Natural killer cell treated with Interleukin-12 subunit alpha and Interleukin-12 subunit beta and Interleukin-15 and Interleukin-18, amount 100 ng/mL, for 72 hours (primary cell): ENCODE measurements at regions not wholly inside any gene's neighbourhood (a gene's known extent, or its start where the extent isn't known, plus 50 kb on each side); places are given as distances from the start of the nearest gene placed in this dataset.

Experiments
- ATAC-seq, 2 donors: fragments of 150-1000 bp; cut with Tn5 transposase in 1 of 2; sonication (Bioruptor Pico), chemical (Tn5 transposase) in 1 of 2; 2 replicates each; pipeline ENCODE4 v1.10.0; 2021
- DNase-seq: peaks from one replicate; pipeline ENCODE4 v3.0.0; 2022; ENCODE audit warnings: low spot score
- H3K27ac Mint-ChIP-seq, 2 donors: 1 replicate in 1 of 2; 2 replicates in 1 of 2; pipeline ENCODE4 v1.8.0; 2022; ENCODE audit warnings: mixed read lengths in 2 of 2, mild to moderate bottlenecking in 1 of 2, moderate library complexity in 1 of 2
- H3K27me3 Mint-ChIP-seq, 2 donors: 1 replicate in 1 of 2; 2 replicates in 1 of 2; pipeline ENCODE4 v1.8.0; 2022; ENCODE audit warnings: mixed read lengths in 2 of 2
- H3K36me3 Mint-ChIP-seq: one replicate; pipeline ENCODE4 v1.8.0; 2022; ENCODE audit warnings: mixed read lengths
- H3K4me1 Mint-ChIP-seq, 2 donors: 1 replicate in 1 of 2; 2 replicates in 1 of 2; pipeline ENCODE4 v1.8.0; 2022; ENCODE audit warnings: low read depth in 2 of 2, mixed read lengths in 2 of 2, mild to moderate bottlenecking in 1 of 2
- H3K4me3 Mint-ChIP-seq: one replicate; pipeline ENCODE4 v1.8.0; 2022; ENCODE audit warnings: mixed read lengths
- H3K9me3 Mint-ChIP-seq: 2 replicates; pipeline ENCODE4 v1.8.0; 2022; ENCODE audit warnings: mixed read lengths

DNA sequence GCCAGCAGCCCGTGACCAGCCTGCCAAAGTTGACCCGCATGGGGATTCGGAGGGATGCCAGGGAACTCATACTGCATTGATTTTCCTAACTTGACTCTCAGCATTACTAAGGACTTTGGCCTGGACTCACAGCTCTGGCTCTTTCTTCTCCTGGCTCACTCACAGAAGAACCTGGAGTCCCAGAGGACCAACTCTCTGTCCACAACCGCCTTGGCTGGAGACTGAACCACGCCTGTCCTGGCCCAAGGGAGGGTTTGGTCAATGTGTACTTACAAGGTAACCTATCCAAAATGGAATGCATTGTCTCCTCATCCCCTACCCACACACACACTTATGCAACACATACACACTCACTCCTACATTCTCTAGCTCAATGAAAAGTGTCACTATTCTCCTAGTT is 135.6 kb upstream of the KLHL29 start:
- ATAC-seq (no peak), DNase-seq (no peak)
- Mint-ChIP-seq H3K4me1 (no peaks in the 10 kb centered on the region), H3K27me3 (peaks cover 9 to 23% of the 10 kb centered on the region in 2 donors), H3K4me3 (no peak overlapping the region), H3K27ac (no peak overlapping the region), H3K9me3 (no peaks in the 10 kb centered on the region), H3K36me3 (no peaks in the 10 kb centered on the region)

DNA sequence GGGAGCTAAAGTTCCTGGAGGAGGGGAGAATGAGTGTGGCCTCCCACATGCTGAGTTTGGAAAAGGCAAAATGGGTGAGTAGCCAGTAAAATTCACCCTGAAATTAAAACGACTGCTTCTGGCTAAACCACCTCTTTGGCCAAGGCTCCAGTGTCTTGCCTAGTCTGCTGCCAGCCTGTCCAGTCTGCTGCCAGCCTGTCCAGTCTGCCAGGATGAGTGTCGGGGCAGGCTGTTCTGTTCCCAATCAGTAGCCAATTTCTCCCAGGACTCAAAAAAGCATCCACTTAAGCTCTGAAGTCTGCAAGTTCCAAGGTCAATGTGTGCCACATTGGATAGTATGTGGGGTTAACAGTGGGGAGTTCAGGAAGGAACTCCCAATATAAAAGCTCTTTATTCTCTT is 134.6 kb upstream of the KLHL29 start:
- no peak for ATAC-seq
- no peak for DNase-seq
- Mint-ChIP-seq H3K27ac (no peak overlapping the region), H3K4me1 (no peaks in the 10 kb centered on the region), H3K4me3 (no peak overlapping the region), H3K27me3 (peaks cover 9 to 24% of the 10 kb centered on the region in 2 donors), H3K36me3 (no peaks in the 10 kb centered on the region), H3K9me3 (no peaks in the 10 kb centered on the region)

DNA sequence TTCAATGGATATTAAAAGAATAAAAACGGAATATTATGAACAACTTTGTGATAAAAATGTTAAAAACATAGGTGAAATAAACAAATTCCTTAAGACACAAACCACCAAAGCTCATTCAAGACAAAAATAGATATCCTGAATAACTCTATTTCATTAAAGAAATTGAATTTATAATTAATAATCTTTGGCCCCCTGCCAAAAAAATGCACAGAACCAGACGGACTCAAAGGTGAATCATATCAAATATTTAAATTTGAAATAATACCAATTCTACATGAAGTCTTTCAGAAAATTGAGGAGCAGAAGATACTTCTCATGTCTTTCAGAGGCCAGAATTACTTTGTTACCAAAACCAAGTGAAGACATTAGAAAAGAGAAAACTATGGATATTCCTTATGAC is 128.3 kb upstream of the KLHL29 start:
- no peaks in the 10 kb centered on the region for H3K9me3 Mint-ChIP-seq
- H3K4me1 Mint-ChIP-seq: no peaks in the 10 kb centered on the region
- ATAC-seq (no peak), DNase-seq (no peak)
- peaks cover 5 to 21% of the 10 kb centered on the region in 2 donors for H3K27me3 Mint-ChIP-seq
- no peaks in the 10 kb centered on the region for H3K36me3 Mint-ChIP-seq
- H3K27ac Mint-ChIP-seq: no peak overlapping the region
- H3K4me3 Mint-ChIP-seq: no peak overlapping the region

DNA sequence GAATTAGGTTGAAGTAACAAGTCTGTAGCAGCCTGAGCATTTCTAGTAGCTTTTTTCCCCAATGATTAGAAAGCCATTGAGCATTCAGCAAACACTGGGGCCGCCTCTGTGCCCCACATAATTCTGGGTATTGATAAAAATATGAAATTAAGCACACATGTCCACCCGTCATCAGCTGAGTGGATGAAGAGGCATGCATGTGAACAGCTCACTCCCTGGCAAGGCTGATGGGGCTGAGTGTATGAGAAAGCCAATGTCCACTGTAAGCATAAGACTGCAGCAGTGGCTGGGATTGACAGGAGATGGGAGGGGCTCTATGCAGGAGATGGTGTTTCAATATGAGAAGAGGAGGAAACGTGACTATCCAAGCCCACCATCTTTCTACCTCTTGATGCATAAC is 124.4 kb upstream of the KLHL29 start:
- ATAC-seq: no peak
- H3K36me3 Mint-ChIP-seq: no peaks in the 10 kb centered on the region
- no peak overlapping the region for H3K4me3 Mint-ChIP-seq

DNA sequence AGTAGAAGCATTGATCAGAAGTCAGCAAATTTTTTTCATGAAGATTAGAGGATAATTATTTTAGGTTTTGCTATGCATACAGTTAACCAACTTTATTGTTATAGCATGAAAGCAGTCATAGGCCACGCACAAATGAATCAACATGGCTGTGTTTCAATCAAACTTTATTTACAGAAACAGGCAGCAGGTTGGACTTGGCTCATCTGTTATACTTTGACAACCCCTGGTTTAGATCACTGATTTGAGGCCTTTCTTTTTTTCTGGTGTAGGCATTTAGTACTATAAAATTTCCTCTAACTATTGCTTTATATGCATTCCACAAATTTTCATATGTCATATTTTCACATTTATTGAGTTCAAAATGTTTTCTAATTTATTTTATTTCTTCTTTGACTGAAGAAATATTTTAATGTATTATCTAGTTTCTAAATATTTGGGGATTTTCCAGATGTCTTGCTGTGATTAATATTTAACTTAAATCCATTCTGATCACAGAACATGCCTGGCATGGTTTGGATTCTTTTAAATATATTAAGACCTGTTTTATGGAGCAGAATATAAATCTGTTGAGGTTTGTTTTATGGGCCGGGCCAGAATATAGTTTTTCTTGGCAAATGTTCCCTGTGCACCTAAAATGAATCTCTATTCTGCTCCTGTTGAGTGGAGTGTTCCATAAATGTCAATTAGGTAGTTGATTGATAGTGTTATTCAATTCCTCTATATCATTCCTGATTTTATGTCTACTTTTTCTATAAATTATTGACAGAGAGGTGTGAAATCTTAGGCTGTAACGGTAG is 116.3 kb upstream of the KLHL29 start:
- ATAC-seq (no peak), DNase-seq (no peak)
- H3K27me3 Mint-ChIP-seq: peaks cover 10 to 18% of the 10 kb centered on the region in 2 donors
- no peaks in the 10 kb centered on the region for H3K9me3 Mint-ChIP-seq
- H3K27ac Mint-ChIP-seq: no peak overlapping the region
- no peaks in the 10 kb centered on the region for H3K36me3 Mint-ChIP-seq
- H3K4me3 Mint-ChIP-seq: no peak overlapping the region
- no peaks in the 10 kb centered on the region for H3K4me1 Mint-ChIP-seq

More for the DNA sequence above, 124.4 kb upstream of the KLHL29 start:
- H3K27me3 Mint-ChIP-seq: peaks cover 8 to 13% of the 10 kb centered on the region in 2 donors
- H3K27ac Mint-ChIP-seq: no peak overlapping the region
- no peaks in the 10 kb centered on the region for H3K9me3 Mint-ChIP-seq
- DNase-seq: no peak
- H3K4me1 Mint-ChIP-seq: no peaks in the 10 kb centered on the region

DNA sequence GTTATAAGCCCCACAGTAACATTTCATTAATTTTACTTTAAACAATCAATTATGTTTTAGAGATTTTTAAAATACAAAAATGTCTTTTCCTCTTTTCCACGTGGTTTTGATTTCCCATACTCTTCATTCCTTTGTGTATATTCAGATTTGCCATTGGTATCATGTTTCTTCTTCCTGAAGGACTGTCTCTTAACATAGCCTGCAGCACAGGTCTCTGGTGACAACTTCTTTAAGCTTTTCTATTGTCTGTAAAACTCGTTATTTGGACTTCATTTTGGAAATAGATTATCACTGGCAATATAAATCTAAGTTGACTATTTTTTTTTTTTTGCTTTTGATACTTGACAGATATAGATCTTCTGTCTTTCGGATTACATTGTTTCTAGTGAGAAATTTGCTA is 115.2 kb upstream of the KLHL29 start:
- Mint-ChIP-seq H3K4me3 (no peak overlapping the region), H3K4me1 (no peaks in the 10 kb centered on the region), H3K27ac (no peak overlapping the region), H3K9me3 (no peaks in the 10 kb centered on the region), H3K36me3 (no peaks in the 10 kb centered on the region), H3K27me3 (peaks cover 10 to 18% of the 10 kb centered on the region in 2 donors)
- ATAC-seq (no peak), DNase-seq (no peak)

DNA sequence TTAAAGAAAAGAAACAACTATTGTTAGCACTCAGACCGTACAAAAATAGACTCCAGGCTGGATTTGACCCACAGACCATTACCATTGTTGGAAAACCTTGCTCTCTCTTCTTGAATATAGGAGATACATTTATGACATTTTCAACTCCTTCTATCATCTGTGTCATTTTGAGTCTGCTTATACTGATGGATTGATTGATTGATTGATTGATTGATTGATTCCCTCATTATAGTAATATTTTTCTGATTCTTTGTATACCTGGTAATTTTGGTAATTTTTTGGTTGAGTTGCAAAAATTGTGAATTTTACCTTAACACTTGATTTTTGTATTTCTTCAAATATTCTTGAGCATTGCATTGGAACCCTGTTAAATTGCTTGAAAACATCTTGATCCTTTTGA is 114.2 kb upstream of the KLHL29 start:
- no peak for DNase-seq
- no peaks in the 10 kb centered on the region for H3K9me3 Mint-ChIP-seq
- H3K27me3 Mint-ChIP-seq: peaks cover 10 to 12% of the 10 kb centered on the region in 2 donors
- no peak overlapping the region for H3K27ac Mint-ChIP-seq
- no peak overlapping the region for H3K4me3 Mint-ChIP-seq
- no peak for ATAC-seq
- no peaks in the 10 kb centered on the region for H3K36me3 Mint-ChIP-seq
- H3K4me1 Mint-ChIP-seq: no peaks in the 10 kb centered on the region

DNA sequence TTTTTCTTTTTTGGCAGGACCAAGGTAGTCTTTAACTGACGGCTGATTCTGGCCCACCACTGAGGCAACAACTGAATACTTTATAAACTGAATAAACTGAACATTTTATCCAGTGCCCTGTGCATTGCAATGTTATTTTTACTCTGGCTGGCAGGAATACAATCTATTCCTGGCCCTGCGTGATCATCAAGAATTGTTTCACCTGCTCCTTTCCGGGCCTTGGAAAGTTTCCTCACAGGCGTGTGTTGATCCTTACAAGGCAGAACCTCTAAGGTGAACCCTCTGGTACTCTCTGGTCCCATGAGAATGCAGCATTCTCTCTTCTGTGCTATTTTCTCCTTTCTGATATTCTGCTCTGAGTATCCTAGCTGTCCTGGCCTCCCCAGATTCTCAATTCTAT is 113.7 kb upstream of the KLHL29 start:
- Mint-ChIP-seq H3K4me3 (no peak overlapping the region), H3K4me1 (no peaks in the 10 kb centered on the region), H3K36me3 (no peaks in the 10 kb centered on the region), H3K9me3 (no peaks in the 10 kb centered on the region), H3K27me3 (peaks cover 11 to 14% of the 10 kb centered on the region in 2 donors), H3K27ac (no peak overlapping the region)
- no peak for DNase-seq
- ATAC-seq: no peak

DNA sequence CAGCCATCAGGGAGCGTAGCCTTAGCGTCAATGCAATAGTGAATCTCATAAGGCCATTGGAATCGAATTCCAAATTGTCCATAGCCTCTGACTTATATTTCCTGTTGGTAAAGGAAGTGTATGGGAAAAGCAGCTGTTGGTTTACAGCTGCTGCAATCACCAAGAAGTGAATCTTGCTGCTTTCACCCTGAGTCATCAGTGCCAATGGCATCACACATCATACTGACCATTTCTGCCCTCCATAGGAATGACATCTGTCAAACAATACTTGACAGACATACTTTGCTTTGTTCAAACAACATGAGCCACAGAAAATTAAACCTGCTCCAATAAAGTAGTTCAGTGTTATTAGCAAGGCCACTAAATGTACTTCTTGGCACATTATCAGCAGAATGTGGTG is 111.2 kb upstream of the KLHL29 start:
- DNase-seq (no peak), ATAC-seq (no peak)
- Mint-ChIP-seq H3K27me3 (peaks cover 21 to 35% of the 10 kb centered on the region in 2 donors), H3K36me3 (no peaks in the 10 kb centered on the region), H3K9me3 (no peaks in the 10 kb centered on the region), H3K4me1 (no peaks in the 10 kb centered on the region), H3K27ac (no peak overlapping the region), H3K4me3 (no peak overlapping the region)

DNA sequence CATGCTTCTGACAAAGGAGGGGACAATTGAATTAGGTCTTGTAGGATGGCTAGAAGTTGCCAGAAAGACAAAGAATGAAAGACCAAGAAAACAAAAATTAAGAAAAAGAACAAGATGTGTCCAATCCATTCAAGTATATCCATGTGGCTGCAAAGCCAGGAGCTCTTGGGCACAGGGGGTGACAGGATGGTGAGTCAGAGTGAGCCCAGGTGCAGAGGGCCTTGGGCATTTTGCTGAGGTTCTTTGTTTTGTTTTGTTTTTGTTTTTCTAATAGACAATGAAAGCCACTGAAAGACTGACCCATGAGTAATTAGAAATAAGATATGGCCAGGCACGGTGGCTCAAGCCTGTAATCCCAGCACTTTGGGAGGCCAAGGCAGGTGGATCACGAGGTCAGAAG is 104.6 kb upstream of the KLHL29 start:
- Mint-ChIP-seq H3K27ac (no peak overlapping the region), H3K4me1 (no peaks in the 10 kb centered on the region), H3K4me3 (no peak overlapping the region), H3K27me3 (peaks cover 17 to 39% of the 10 kb centered on the region in 2 donors), H3K9me3 (peaks cover 3% of the 10 kb centered on the region), H3K36me3 (no peaks in the 10 kb centered on the region)
- DNase-seq: no peak
- ATAC-seq: no peak

DNA sequence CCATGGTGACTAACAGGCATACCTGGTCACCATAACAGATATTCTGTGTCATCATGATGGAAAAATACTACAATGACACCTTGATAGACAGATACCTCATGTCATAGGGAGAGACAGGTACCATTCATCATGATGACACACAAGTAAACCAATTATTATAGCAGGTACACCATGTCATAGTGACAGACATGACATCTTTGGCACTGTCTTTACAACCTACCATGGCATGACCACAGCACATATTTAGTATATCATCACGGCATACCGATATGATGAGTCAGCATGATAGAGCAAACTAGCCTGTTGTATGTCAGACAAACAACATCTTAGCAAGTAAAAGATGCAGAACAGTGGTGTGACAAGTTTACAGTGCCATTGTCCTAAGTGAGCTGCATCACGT is 101.3 kb upstream of the KLHL29 start:
- H3K27me3 Mint-ChIP-seq: peaks cover 5 to 16% of the 10 kb centered on the region in 2 donors
- ATAC-seq: no peak
- H3K27ac Mint-ChIP-seq: no peak overlapping the region
- H3K36me3 Mint-ChIP-seq: no peaks in the 10 kb centered on the region
- no peak overlapping the region for H3K4me3 Mint-ChIP-seq
- no peaks in the 10 kb centered on the region for H3K4me1 Mint-ChIP-seq
- DNase-seq: no peak
- peaks cover 3% of the 10 kb centered on the region for H3K9me3 Mint-ChIP-seq

DNA sequence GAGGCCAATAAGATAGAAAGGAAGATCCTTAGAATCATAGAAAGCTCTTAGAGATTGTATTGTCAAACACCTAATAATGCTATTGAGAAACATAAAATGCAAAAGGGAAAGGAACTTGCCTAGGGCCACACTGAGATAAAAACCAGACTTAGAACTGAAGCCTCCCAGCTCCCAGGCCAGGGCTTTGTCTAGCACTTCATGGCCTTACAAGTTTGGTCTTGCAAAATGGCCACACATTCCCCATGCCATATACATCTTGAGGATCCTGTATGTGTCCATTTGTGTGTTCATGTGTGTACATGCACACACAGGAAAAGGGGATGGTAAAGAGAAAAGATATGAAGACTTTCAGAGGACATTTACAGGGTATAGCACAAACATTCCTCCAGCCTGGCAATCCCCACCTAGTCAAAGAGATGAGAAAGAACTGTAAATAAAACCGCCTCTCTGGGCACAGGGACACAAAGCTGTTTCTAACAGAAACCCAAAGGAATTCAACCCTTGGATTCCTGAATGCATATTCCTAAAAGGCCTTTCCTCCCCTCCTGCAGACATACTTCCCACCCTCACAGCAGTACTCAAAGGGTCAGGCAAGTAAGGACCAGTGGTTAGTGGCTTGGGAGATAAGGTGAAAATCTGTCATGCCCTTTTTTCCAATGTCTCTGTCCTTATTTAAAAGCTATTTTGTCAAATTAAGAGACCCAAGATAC is 99.7 kb upstream of the KLHL29 start:
- Mint-ChIP-seq H3K27ac (no peak overlapping the region), H3K4me1 (no peaks in the 10 kb centered on the region), H3K4me3 (no peak overlapping the region), H3K36me3 (no peaks in the 10 kb centered on the region), H3K27me3 (peaks cover 5 to 32% of the 10 kb centered on the region in 2 donors), H3K9me3 (peaks cover 3% of the 10 kb centered on the region)
- ATAC-seq: no peak
- no peak for DNase-seq

DNA sequence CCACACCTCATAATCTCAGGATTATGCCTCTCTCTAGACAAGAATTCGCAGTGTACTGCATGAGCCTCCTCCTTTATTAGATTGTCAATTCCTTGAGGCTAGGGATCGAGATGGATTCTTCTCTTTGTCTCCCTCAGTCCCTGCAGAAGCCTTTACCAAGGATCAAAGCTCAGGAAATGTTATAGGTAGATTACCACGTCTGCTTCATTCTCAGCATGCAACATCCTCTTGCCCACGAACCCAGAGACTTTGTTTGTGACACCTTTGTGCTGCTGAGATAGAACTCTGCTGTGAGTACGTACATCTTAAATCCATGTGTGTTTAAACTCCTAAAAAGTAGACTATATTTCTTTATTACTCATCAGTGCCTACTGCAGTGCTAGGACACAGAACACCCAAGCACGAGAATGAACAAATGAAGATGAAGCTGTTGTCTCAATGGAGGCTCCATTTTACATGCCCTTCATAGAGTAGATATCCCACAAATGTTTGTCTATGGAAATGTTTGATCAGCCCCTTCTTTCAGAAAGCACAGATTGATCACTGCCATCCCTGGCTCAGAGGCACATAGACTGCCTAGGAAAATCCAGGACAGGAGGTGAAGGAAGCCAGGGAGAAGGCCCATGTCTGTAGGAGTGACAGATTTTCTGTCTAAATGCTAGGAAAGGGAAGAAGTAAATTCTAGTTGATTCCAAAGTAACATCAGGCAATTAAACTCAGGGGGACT is 98.8 kb upstream of the KLHL29 start:
- DNase-seq (no peak), ATAC-seq (no peak)
- H3K36me3 Mint-ChIP-seq: no peaks in the 10 kb centered on the region
- H3K9me3 Mint-ChIP-seq: peaks cover 3% of the 10 kb centered on the region
- H3K27me3 Mint-ChIP-seq: peaks cover 5 to 34% of the 10 kb centered on the region in 2 donors
- H3K27ac Mint-ChIP-seq: no peak overlapping the region
- H3K4me3 Mint-ChIP-seq: no peak overlapping the region
- H3K4me1 Mint-ChIP-seq: no peaks in the 10 kb centered on the region
